ENCODE measurements at regions not wholly inside any gene's neighbourhood (a gene's known extent, or its start where the extent isn't known, plus 50 kb on each side); places are given as distances from the start of the nearest gene placed in this dataset.

DNA sequence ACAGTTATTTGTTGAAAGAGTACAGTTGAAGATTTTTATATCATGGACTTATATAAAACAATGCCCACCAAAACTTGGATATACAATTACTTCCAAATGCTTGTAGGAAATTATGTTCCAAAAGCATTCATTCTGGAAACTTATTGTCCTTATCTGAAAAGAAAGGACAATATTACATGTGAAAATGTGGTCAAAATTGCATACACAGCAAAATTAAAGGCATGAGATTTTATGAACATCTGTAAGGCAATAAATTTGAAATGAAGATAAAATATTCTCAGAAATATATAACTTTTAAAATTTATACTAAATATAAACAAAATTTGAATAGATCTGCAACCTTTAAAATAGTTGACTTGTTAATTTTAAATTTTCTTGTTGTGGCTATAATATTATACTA is 1173.8 kb downstream of the NLGN4X start:
- no peak for FAIRE-seq

DNA sequence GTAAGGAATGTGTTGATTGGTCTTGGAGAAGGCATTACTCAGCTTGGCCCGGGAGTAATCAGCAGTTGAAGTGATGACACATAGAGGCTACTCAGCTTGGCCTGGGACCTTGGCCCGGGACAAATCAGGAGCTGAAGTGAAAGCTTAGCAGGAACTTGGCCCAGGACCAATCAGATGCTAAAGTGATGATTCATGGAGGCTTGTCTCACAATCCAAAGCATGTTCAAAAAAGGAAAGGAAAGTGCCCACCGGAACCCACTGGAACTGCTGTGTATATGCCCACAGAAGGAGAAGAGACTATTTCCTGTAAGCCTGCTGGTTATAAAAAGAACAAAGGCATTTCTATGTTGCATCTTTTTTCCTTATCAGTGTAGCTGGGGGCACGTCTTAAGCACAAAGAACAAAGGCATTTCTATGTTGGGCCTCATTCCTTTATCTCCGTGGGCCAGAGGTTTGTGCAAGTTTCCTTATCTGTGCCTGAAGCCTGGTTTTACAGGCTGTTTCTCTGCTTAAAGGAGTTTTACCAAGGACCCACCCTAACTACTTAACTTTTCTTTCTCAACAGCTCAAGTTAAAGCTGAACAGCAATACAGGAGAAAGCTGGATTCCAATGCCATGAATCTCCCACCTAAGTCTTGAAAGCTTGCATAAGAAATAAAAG is 1176.7 kb downstream of the NLGN4X start:
- no peak for FAIRE-seq

DNA sequence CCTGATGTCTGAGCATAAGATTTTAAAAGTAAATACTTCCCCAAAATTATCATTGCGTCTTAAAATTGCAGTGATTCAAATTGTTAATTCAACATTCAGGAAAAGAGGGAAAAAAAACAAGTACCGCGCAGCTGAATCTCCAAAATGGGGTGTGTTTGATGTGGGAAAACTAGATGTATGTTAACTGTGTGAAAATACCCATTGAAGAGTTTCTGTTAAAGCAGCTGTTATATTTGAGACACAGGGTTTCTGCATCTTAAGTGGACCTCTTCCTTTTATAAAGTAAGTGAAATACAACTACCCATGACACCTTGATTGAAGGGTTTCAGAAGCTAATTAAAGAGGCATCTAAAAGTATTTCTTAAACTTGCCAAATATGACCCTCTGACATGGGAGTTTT is 1186.1 kb downstream of the NLGN4X start:
- no peak for FAIRE-seq

DNA sequence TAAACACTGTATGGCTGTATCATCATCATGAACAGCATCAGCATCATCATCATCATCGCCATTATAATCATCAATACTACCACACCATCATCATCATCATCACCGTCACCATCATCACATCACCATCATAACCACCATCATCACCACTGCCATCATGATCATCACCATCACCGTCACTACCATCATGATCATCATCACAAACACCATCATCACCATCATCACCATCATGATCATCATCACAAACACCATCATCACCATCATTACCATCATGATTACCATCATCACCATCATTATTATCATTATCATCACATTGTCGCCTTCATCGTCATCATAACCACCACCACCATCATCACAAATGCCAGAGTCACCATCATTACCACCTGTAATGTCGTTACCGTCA is 1196.9 kb downstream of the NLGN4X start:
- no peak for FAIRE-seq

DNA sequence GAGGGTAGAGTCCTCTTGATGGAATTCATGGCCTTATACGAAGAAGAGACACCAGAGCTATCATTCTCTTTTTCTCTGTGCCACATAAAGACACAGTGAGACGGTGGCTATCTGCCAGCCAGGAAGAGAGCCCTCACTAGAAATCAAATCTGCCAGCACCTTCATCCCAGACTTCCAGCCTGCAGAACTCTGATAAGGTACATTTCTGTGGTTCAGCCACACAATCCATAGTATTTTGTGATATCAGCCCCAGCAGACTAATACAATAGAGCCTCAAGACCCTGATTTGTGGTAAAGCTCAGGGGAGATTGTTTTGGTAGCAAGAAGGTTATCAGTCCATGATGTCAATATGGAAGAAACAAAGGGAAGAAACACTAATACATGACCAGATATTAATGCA is 1213.2 kb downstream of the NLGN4X start:
- no peak for FAIRE-seq

DNA sequence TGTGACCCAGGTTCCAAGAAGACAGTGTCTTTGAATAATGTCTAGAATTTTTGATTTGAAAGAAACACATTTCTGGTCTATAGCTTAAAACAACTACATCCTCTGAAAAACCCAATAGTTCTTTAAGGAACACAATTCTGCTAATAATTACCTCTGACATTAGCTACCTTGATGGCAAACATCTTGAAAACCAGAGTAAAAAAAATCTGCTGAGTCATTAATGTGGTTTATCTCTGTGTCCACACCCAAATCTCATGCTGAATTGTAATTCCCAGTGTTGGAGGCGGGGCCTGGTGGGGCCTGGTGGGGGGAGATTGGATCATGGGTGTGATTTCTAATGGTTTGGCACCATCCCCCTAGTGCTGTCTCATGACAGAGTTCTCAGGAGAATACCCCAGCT is 1233.8 kb downstream of the NLGN4X start:
- FAIRE-seq: no peak

DNA sequence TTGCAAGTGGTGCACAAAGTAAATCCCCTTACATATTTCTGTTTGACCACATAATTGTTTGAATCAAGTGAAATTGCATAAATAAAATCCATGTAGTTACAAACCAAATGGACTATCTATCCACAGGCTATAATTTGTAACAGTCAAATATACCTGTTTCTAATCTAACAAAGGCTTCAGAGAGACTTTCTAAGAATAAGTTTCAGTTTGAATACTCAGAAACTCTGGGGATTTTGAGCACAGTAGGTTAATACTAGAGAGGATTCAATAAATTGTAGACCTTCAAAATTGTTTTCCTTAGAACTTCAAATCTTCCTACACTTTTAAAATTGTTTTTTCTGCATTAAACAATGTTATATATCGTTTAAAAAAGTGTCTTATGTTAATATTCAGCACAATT is 1250.1 kb downstream of the NLGN4X start:
- no peak for FAIRE-seq

DNA sequence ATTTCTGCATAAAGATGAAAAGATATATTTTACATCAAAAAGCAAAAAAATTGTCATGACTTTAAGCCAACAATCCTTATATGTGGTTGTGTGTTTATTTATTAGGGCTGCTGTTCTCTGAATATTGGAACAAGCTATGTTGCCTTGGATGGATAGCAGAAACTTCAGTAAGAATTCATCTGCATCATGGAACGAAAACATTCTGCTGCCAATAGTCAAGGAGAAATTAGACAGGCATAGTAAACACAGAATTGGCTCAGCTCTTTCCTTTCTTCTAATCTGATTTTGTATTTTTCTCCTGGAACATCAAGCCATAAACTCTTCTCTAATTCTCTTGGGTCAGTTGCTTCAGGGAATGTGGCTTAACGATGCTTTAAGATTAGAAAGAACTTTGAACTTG is 1257.0 kb downstream of the NLGN4X start:
- no peak for FAIRE-seq

DNA sequence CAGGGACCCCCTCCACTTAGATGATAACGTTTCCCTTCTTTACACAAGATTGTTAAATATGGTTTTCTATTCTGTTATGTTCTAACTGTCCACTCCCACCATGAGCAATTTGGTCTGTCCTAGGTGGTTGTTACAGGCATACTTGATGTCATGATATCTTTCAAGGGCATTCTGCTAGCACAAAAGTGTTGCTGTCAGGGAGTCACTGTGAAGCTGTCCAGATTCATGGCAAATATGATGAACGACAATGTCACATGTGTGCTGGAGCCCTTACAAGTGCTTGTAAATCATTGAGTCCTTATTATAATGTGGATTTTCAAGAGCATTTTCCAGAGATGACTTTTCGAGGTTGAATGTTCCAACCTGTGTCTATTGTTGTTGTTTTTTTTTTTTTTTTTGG is 1250.7 kb upstream of the PRKX start:
- no peak for FAIRE-seq

DNA sequence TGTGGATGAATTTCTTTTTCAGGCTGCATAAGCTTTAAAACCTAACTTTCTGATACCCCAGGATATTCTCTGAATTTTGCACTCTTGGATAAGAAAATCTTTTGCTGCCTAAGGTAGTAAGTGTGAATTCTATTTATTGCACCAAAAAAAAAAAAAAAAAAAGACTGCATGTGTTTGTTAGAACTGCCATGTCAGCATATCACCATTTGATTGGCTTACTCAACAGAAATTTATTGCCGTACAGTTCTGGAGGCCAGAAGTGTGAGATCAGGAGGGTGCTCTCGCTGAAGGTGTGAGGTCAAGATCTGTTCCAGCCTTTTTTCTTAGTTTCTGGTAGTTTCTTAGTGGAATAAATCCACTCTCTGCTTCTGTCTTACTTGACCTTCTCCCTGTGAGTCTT is 1250.0 kb upstream of the PRKX start:
- no peak for FAIRE-seq

DNA sequence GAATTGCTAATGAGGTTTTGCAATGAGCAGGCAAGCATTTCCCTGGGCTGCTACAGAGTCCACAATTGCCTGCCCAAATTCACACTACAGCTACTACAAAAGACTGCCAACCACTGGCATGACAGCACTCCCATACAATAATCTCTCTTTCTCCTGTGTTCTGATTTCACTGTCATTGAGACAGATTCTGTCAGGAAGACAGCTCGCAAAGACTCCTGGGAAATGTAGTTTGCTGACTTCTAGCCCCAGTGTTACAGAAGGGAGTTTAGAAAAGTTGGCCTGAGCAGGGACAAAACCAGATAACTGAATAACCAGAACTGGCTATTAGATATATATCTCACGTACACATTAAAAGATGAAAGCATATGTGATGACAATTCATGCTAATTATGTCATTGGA is 1231.3 kb upstream of the PRKX start:
- FAIRE-seq: no peak

DNA sequence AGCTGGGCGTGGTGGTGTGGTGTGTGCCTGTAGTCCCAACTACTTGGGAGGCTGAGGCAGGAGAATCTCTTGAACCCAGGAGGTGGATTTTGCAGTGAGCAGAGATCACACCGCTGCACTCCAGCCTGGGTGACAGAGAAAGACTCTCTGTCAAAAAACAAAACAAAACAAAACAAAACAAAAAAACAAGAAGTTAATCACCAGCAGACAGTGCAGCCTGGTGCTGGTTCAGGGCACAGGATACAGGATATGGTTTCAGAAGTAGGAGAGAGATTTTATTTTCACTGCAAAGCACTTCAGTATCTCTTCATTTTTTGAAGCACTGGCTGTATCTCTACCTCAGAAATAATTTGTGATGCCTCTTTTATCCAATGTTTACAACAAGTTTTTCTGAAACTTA is 1222.9 kb upstream of the PRKX start:
- FAIRE-seq: no peak

DNA sequence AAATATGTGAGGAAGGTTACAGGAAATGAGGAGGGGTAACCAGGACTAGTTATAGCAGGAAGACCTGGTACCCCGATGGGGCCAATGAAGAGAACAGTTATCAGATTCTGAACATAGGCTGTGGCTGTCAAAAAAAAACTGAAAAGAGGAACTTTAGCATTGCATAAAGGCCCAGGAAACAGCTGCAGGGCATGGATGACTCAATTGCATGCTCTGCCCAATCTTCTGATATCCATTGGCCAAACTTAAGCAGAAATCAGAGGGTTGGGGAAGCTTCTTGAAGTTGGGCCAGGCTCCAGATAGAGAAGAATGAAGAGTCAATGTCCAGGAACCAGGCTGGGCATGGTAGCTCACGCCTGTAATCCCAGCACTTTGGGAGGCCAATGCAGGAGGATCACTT is 1222.4 kb upstream of the PRKX start:
- FAIRE-seq: no peak

DNA sequence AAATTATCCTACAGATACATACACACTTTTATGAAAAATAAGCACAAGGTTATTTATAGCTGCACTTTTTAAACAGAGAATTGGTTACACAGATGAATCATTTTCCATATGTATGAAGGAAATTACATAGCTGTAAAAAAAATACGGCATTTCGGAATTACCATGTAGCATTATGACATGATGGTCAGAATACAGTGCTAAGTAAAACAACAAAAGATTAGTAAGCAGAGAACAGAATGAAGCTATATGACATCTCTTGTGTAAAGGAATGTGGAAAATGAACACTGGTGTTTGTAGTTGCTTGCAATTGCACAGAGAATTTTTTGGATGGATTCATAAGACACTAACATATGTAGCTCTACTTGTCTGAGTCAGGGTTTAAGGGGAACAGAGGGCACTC is 1222.0 kb upstream of the PRKX start:
- FAIRE-seq: no peak

DNA sequence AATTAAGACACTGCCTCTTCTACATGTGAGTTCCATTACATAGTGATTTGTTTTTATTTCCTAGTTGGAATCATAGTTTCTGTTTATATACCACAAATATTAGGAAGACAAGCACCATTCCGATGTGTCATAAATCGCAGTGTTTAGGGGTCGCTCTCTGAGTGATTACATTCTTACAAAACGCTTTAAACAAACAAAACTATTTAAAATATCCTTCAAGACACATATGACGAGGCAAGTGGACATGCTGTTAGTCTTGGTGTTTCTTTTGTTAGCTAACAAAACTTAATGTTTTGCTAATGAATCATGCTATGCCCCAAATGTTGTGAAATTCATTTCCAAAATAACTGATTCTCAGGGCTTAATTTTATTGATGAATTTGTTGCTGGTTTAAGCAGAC is 1219.3 kb upstream of the PRKX start:
- no peak for FAIRE-seq

DNA sequence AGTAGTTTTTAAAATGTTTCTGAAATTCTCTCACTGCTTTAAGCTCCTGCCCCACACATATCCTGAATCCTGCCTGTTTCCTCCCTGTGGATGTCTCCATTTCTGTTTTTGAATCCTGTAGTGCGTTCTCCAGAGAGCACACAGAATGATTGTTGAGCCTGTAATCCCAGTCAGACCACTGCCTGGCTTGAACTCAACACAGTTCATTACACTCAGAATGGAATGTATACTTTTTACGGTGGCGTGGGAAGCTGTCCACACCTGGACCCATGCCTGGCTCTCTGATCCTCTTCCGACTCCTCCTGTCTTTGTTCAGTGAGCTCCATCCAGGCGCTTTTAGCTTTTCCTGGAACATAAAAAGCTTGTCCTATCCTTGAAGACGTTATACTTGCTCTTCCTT is 1217.0 kb upstream of the PRKX start:
- FAIRE-seq: no peak

DNA sequence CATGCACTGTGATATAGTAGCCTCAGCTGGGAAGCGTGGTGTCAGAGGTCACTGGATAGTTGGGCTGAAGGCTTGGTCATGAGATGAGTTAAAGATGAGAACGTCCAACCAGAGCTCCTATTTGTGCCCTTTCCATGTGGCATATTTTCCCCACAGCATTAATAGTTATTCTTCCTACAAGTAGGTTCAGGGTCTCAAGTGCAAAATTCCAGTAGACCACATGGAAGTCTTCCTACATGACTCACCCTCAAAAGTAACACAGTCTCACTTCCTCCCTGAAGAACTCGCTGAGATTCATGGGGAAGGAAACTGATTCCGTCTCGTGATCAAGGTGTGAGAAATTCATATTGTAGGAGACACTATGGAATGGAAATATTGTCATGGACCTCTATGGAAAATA is 1212.5 kb upstream of the PRKX start:
- no peak for FAIRE-seq

DNA sequence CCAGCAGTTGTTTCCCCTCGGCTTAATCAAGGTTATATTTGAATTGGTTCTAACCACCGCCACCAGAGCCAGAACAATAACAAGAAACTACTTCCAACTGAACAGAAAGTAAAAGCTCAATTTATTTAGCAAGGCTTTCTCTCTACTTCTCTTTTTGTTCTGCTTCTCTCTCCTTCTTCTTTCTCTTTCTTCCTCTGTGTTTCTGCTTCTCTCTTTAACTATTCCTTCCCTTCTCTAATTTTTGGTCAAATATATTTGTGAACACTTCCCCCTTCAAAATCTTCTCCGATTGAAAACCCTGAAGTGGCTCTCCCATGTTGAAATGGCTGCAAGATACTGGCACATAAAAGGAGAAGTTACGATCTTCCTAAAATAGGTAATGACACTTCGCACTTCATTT is 1195.9 kb upstream of the PRKX start:
- FAIRE-seq: no peak

DNA sequence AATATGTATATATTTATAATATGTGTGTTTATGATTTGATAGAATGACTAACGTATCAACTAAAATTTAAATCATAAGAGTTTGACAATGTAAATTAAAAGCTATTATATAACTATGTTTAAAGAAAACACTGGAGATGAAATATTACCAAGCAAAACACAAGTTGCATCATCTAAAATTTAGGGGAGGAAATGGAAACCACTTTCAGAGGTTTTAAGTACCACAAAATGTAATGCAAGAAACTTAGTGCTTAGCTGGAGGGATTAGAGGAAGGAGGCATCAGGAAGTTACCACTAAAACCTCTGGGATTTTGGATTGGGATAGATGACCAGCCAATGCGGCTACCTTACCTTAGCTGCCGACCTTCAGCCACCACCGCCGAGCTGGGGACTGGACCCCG is 1192.1 kb upstream of the PRKX start:
- FAIRE-seq: no peak

DNA sequence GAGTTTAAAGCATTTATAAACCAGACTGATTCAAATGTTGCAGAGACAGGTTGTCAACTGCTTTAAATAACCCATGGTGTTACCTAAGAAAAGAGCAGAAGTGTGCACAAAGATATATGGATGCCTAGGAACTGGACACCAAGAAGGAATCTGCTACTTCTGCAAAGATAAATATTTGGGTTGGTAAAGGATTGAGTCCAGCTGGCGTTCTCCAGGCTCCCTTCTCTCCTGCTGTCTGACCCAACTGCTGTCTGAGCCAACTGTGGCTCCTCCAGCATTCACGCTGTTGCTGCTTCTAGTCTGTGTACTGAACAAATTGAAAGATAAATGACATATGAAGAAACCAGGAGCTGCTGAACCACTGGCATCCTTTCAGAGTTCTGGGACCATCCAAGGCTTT is 1167.8 kb upstream of the PRKX start:
- no peak for FAIRE-seq

DNA sequence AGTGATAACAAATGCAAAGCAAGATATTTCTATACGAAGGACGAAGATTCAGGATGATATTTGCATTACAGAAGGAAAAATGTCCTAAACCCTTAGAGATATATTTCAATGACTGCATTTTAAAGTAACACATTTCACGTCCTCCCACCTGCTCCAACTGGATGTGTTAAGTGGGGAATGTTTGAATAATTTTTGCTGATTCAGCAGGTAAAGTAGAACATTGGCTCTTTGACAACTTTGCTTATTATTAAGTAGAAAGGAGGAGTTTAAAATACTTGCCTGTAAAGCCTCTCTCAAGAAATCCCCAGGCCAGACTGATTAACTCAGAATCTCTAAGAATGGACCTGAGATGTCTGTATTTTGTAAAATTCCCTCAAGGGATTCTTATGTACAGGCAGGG is 1165.2 kb upstream of the PRKX start:
- FAIRE-seq: no peak

DNA sequence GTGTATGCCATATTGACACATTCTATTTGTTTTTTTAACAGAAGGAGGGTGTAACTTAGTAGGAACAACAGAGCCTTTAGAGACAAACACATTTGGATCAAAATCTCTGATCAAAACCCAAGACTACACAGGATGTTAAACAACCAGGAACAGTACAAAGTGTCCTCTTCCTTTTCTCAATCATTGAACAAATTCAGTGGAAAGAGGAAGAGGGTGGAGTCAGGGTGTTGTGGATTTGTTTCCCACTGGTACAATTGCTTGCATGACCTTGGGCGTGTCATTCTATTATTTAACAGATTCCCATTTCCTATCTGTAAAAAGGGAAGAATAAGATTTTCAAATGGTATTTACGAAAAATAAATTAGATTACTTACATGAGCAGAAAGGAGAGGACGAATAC is 1162.8 kb upstream of the PRKX start:
- FAIRE-seq: no peak

DNA sequence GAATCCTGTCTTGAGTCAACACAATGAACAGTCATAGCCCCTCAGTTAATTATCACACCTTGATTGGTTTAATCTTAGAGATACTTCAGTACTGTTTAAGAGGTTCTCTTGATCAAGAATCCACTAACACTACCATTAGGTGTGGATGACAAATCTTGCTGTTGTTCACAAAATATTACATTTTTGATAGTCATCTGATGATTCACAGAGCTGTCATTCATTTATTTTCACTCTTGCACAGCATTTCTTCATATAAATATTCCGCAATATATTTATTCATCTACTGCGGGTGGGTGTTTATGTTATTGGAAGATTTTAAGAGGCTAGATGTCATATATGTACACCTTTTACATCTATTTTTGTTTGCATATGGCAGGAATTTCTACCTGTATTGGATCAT is 1138.1 kb upstream of the PRKX start:
- no peak for FAIRE-seq

DNA sequence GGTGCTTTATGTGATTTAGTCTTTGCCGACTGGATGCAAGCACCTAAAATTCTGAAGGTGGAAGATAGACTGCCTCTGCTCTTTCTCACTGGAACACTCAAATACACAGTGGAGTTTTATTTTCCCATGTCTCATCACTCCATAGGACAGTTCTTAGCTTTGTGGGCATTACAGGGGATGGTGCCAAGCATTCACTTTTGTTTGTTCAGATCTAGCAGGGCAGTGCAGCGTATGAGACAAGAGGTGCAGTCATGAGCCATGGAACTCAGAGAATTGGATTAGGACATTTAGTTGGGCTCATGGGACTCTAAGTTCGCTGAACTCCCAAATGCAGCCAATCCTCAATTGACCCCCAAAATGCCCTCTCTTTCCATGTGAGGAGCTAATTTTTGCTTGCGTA is 1136.9 kb upstream of the PRKX start:
- FAIRE-seq: no peak

DNA sequence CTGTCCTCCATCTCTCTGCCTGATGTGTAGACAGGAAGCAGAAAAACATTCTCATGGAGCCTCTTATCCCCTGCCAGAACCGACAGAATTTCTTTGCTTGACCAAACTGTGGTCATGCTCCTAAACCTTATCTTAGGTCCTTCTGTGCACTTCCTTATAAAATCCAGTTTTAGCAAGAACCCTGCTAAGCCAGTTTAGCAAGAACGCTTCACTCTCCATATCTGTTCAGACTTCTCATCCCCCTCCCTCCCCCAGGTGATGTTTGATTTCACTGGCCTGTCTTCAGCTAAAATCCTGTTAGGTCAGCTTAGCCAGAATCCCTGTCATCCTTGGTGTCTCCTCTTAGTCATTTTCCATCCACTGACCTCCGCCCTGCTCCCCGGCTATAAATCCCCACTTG is 1130.9 kb upstream of the PRKX start:
- FAIRE-seq: no peak

DNA sequence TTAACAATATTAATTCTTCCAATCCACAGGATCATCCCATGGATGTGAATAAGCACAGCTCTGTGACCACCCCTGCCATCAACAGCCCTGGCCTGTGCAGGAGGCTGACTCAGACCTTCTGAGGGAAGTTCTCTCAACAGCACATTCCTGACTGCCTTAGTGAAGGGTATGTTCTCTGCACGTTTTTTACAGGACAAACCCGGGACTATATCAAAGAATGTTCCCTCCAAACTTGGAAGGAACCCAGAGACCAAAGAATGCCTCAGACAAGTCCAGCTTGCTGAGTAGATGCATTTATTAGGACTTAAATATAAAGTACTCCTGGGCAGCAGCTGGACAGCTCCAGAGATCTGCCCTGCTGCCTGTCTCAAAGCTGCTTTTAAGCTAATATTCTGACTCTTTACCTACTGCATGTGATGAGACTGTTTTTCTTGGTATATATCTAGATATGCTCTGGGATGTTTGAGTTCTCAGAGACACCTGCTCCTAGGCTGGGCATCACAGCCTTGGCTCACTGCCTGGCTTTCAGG is 1127.8 kb upstream of the PRKX start:
- no peak for FAIRE-seq
